ENCODE measurements at regions not wholly inside any gene's neighbourhood (a gene's known extent, or its start where the extent isn't known, plus 50 kb on each side); places are given as distances from the start of the nearest gene placed in this dataset.

GRCh38 chr12:42892702-42893551, 303.4 kb upstream of the PRICKLE1 start:
- TF ChIP-seq CTCF (IDR thresholded peaks at IDR 0.05) (no peak), POLR2A (IDR thresholded peaks at IDR 0.05) (no peak)

All from prostate gland (tissue), 2 donors.